ENCODE measurements at regions not wholly inside any gene's neighbourhood (a gene's known extent, or its start where the extent isn't known, plus 50 kb on each side); places are given as distances from the start of the nearest gene placed in this dataset.
"Not testable (repeated sequence)": the region's sequence is repeated elsewhere in the genome, so short reads cannot be mapped to it uniquely, and the experiment has no call there.

- Histone ChIP-seq H4K20me1 (ENCODE audit: low read depth, low read length) (no peaks in the 10 kb centered on the region), H3K4me3 (ENCODE audit: insufficient read depth, low read length, poor library complexity, severe bottlenecking) (no peak overlapping the region), H2AFZ (ENCODE audit: low read depth, low read length, severe bottlenecking) (no peak overlapping the region), H3K27ac (ENCODE audit: low read depth, low read length) (no peak overlapping the region), H3K79me2 (ENCODE audit: insufficient read depth, low read length) (no peaks in the 10 kb centered on the region), H3K9ac (ENCODE audit: low read length) (no peak overlapping the region), H3K9me2 (replicated peaks; ENCODE audit: insufficient read depth, low read length) (no peaks in the 10 kb centered on the region), H3K4me2 (ENCODE audit: low read depth, low read length, poor library complexity, severe bottlenecking) (no peak overlapping the region), H3K36me3 (ENCODE audit: low read length) (no peaks in the 10 kb centered on the region), H3K27me3 (ENCODE audit: low read length) (no peaks in the 10 kb centered on the region), H3K9me3 (ENCODE audit: insufficient read depth, low read length) (no peaks in the 10 kb centered on the region), H3F3A (ENCODE audit: insufficient read depth) (no peaks in the 10 kb centered on the region)
- TF ChIP-seq CTCF (IDR thresholded peaks at IDR 0.05; ENCODE audit: insufficient read depth, low read length, poor library complexity, severe bottlenecking): no peak
- TF ChIP-seq EZH2phosphoT487 (conservative IDR thresholded peaks at IDR 0.05; ENCODE audit: low read length): no peak
These were observed 78.3 kb downstream of the BTBD3 start for GRCh38 chr20:11995805-11996567.

GRCh38 chr20:12004776-12005175 is 87.1 kb downstream of the BTBD3 start:
- H3K9me2 ChIP-seq (replicated peaks; ENCODE audit: insufficient read depth, low read length); H3K4me3 ChIP-seq (ENCODE audit: insufficient read depth, low read length, poor library complexity, severe bottlenecking); H3K4me2 ChIP-seq (ENCODE audit: low read depth, low read length, poor library complexity, severe bottlenecking); H2AFZ ChIP-seq (ENCODE audit: low read depth, low read length, severe bottlenecking); H3K27ac ChIP-seq (ENCODE audit: low read depth, low read length); H3K36me3 ChIP-seq (ENCODE audit: low read length); H3F3A ChIP-seq (ENCODE audit: insufficient read depth); H3K27me3 ChIP-seq (ENCODE audit: low read length); H4K20me1 ChIP-seq (ENCODE audit: low read depth, low read length); H3K9ac ChIP-seq (ENCODE audit: low read length); H3K9me3 ChIP-seq (ENCODE audit: insufficient read depth, low read length); H3K79me2 ChIP-seq (ENCODE audit: insufficient read depth, low read length): not testable (repeated sequence)

DNA sequence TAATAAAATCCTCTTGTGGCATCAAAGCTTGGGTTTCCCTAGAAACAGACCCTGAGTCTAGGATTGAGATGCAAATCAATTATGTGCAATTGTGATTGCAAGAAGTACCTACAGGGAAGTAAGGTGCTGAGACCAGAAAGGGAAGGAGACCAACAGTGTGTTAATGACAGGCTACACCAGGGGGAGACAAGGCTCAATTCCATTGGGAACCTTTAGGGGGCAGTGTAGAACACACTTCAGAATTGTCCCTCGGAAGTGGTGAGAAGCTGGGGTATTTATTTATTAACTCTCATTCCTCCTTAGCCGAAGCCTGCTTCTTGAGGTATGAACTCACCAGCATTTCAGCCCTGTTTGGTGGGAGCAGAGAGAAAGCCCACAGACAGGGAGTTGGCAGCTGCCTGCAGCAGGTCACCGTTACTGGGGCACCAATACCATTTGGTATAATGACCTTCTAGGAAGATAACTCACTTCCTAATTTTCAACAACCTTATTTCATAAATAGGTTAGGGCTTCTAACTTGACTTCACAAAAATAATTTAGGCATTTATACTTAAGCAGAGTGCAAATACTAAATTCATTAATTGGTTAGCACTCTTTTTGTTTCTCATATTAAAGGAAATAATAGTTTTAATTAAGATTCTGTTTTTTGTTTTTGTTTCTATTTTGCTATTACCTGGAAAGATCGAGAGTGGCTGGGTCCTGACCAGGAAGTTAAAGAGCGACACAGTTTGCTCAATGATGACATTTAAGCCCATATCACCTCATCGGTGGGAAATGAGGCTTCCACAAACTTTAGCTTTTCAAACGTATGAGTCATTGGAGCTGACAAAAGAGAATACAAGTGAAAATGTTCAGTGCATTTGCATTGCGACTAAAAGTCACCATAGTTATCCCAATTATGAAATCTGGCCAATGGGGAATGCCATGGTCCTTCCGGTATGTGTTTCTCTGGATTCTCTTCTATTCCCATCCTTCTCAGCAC is 94.8 kb downstream of the BTBD3 start:
- H2AFZ ChIP-seq (ENCODE audit: low read depth, low read length, severe bottlenecking): no peak overlapping the region
- no peak overlapping the region for H3K9ac ChIP-seq (ENCODE audit: low read length)
- no peak overlapping the region for H3K27ac ChIP-seq (ENCODE audit: low read depth, low read length)
- H3F3A ChIP-seq (ENCODE audit: insufficient read depth): no peaks in the 10 kb centered on the region
- H3K4me2 ChIP-seq (ENCODE audit: low read depth, low read length, poor library complexity, severe bottlenecking): no peak overlapping the region
- H3K36me3 ChIP-seq (ENCODE audit: low read length): no peaks in the 10 kb centered on the region
- no peaks in the 10 kb centered on the region for H3K9me2 ChIP-seq (replicated peaks; ENCODE audit: insufficient read depth, low read length)
- H3K4me3 ChIP-seq (ENCODE audit: insufficient read depth, low read length, poor library complexity, severe bottlenecking): no peak overlapping the region
- TF ChIP-seq CTCF (IDR thresholded peaks at IDR 0.05; ENCODE audit: insufficient read depth, low read length, poor library complexity, severe bottlenecking) (peak; percentile 67), EZH2phosphoT487 (conservative IDR thresholded peaks at IDR 0.05; ENCODE audit: low read length) (no peak)
- H3K9me3 ChIP-seq (ENCODE audit: insufficient read depth, low read length): no peaks in the 10 kb centered on the region
- no peaks in the 10 kb centered on the region for H4K20me1 ChIP-seq (ENCODE audit: low read depth, low read length)
- H3K27me3 ChIP-seq (ENCODE audit: low read length): no peaks in the 10 kb centered on the region
- H3K79me2 ChIP-seq (ENCODE audit: insufficient read depth, low read length): no peaks in the 10 kb centered on the region
